ENCODE measurements at regions not wholly inside any gene's neighbourhood (a gene's known extent, or its start where the extent isn't known, plus 50 kb on each side); places are given as distances from the start of the nearest gene placed in this dataset.

DNA sequence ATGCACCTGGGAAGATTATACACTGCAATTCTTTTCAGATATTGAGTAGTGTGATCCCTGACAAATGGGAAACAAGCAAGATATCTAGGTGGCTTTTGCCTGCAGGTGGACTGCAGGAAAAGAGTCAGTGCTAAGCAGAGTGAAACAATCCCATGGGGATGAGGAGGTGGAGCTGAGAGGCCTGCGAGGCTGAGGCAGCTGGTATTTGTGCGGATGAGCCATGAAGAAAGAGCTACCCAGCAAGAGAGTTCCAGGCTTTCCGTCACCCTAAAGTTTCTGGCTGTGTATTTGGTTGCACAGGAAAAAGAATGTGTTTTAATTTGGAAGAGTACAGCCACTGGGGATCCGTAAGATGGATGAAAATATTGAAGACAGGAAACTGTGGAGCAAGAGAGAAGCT, 714.1 kb upstream of the COBL start:
- TF ChIP-seq, protein P1, sequence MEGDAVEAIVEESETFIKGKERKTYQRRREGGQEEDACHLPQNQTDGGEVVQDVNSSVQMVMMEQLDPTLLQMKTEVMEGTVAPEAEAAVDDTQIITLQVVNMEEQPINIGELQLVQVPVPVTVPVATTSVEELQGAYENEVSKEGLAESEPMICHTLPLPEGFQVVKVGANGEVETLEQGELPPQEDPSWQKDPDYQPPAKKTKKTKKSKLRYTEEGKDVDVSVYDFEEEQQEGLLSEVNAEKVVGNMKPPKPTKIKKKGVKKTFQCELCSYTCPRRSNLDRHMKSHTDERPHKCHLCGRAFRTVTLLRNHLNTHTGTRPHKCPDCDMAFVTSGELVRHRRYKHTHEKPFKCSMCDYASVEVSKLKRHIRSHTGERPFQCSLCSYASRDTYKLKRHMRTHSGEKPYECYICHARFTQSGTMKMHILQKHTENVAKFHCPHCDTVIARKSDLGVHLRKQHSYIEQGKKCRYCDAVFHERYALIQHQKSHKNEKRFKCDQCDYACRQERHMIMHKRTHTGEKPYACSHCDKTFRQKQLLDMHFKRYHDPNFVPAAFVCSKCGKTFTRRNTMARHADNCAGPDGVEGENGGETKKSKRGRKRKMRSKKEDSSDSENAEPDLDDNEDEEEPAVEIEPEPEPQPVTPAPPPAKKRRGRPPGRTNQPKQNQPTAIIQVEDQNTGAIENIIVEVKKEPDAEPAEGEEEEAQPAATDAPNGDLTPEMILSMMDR (IDR thresholded peaks at IDR 0.05) = no peak
- TF ChIP-seq EZH2 (IDR thresholded peaks at IDR 0.05) = no peak
- TF ChIP-seq EZH2phosphoT487 (IDR thresholded peaks at IDR 0.05) = no peak

All from neural progenitor cell (in vitro differentiated cells).